ENCODE measurements at regions not wholly inside any gene's neighbourhood (a gene's known extent, or its start where the extent isn't known, plus 50 kb on each side); places are given as distances from the start of the nearest gene placed in this dataset.
"Not testable (repeated sequence)": the region's sequence is repeated elsewhere in the genome, so short reads cannot be mapped to it uniquely, and the experiment has no call there.

DNA sequence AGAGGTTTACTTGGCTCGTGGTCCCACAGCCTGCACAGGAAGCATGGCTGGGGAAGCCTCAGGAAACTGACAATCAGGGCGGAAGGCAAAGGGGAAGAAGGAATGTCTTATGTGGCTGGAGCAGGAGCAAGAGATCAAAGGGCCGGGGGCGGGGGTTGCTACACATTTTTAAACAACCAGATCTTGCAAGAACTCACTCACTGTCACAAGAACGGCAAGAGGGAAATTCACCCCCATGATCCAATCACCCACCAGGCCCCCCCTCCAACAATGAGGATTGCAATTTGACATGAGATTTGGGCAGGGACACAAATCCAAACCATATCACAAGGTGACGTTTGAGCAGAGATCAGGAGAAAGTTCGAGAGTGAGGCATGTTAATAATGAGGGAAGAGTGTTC, 163.7 kb upstream of the RPH3A start:
- H3K27me3 ChIP-seq (ENCODE audit: control insufficient read depth, insufficient read depth, low read length) = no peaks in the 10 kb centered on the region
- no peak overlapping the region for H3K4me3 ChIP-seq (replicated peaks in 1 of 4; ENCODE audit: control extremely low read depth in 1 of 4, insufficient read depth in 1 of 4, low read depth in 3 of 4, low read length in 4 of 4)
- H2AFZ ChIP-seq (ENCODE audit: low read length) = no peak overlapping the region
- no peaks in the 10 kb centered on the region for H3K79me2 ChIP-seq (ENCODE audit: control insufficient read depth, insufficient read depth, low read length)
- no peaks in the 10 kb centered on the region for H3K9me3 ChIP-seq (ENCODE audit: control insufficient read depth, insufficient read depth, low read depth, low read length)
- no peaks in the 10 kb centered on the region for H3K4me1 ChIP-seq (ENCODE audit: control insufficient read depth, extremely low read depth, insufficient read depth, low read length)
- H3K9ac ChIP-seq (ENCODE audit: insufficient read depth, low read length) = no peak overlapping the region
- H3K27ac ChIP-seq (ENCODE audit: insufficient read depth, low read length) = no peak overlapping the region
- no peak overlapping the region for H3K4me2 ChIP-seq (ENCODE audit: extremely low read depth, insufficient read depth, low read length)
- no peaks in the 10 kb centered on the region for H4K20me1 ChIP-seq (ENCODE audit: control insufficient read depth, extremely low read depth, insufficient read depth, low read length)
- H3K36me3 ChIP-seq (ENCODE audit: control insufficient read depth, insufficient read depth, low read length) = no peaks in the 10 kb centered on the region
- no peak for DNase-seq (ENCODE audit: low read depth in 2 of 2)
- no peak for TF ChIP-seq EZH2 (IDR thresholded peaks at IDR 0.05; ENCODE audit: low read length, missing control alignments)
- TF ChIP-seq, protein P1, sequence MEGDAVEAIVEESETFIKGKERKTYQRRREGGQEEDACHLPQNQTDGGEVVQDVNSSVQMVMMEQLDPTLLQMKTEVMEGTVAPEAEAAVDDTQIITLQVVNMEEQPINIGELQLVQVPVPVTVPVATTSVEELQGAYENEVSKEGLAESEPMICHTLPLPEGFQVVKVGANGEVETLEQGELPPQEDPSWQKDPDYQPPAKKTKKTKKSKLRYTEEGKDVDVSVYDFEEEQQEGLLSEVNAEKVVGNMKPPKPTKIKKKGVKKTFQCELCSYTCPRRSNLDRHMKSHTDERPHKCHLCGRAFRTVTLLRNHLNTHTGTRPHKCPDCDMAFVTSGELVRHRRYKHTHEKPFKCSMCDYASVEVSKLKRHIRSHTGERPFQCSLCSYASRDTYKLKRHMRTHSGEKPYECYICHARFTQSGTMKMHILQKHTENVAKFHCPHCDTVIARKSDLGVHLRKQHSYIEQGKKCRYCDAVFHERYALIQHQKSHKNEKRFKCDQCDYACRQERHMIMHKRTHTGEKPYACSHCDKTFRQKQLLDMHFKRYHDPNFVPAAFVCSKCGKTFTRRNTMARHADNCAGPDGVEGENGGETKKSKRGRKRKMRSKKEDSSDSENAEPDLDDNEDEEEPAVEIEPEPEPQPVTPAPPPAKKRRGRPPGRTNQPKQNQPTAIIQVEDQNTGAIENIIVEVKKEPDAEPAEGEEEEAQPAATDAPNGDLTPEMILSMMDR (conservative IDR thresholded peaks at IDR 0.05 in 1 of 2, IDR thresholded peaks at IDR 0.05 in 1 of 2; ENCODE audit: low read depth in 1 of 2, low read length in 2 of 2) = no peak

DNA sequence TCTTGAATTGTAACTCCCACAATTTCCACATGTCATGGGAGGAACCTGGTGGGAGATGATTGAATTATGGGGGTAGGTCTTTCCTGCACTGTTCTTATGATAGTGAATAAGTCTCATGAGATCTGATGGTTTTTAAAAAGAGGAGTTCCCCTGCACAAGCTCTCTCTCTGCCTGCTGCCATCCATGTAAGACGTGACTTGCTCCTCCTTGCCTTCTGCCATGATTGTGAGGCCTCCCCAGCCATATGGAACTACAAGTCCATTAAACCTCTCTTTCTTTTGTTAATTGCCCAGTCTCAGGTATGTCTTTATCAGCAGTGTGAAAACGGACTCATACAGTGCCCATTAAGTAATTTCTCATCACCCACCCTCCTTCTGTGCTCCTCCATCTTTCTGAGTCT, 159.6 kb upstream of the RPH3A start:
- not testable (repeated sequence) for H3K27me3 ChIP-seq (ENCODE audit: control insufficient read depth, insufficient read depth, low read length); H4K20me1 ChIP-seq (ENCODE audit: control insufficient read depth, extremely low read depth, insufficient read depth, low read length); H3K4me1 ChIP-seq (ENCODE audit: control insufficient read depth, extremely low read depth, insufficient read depth, low read length); H3K36me3 ChIP-seq (ENCODE audit: control insufficient read depth, insufficient read depth, low read length); DNase-seq (ENCODE audit: low read depth in 2 of 2); H3K4me2 ChIP-seq (ENCODE audit: extremely low read depth, insufficient read depth, low read length); H3K4me3 ChIP-seq (replicated peaks in 1 of 4; ENCODE audit: control extremely low read depth in 1 of 4, insufficient read depth in 1 of 4, low read depth in 3 of 4, low read length in 4 of 4); H3K9me3 ChIP-seq (ENCODE audit: control insufficient read depth, insufficient read depth, low read depth, low read length); H3K9ac ChIP-seq (ENCODE audit: insufficient read depth, low read length); H2AFZ ChIP-seq (ENCODE audit: low read length); H3K79me2 ChIP-seq (ENCODE audit: control insufficient read depth, insufficient read depth, low read length); H3K27ac ChIP-seq (ENCODE audit: insufficient read depth, low read length)

DNA sequence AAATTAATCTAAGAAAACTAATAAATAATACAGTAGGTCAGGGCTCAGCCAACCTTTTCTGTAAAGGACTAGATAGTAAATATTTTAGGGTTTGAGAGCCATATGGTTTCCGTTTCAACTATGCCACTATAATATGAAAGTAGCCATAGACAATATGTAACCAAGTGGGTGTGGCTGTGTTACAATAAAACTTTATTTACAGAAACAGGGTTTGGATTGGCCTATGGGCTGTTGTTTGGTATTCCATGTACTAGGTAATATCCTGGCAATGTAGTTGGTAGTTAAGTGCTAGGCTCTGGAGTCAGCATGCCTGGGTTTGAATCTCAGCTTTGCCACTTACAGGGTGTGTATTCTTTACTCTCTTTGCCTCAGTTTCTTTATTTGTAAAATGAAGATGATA, 156.5 kb upstream of the RPH3A start:
- no peak overlapping the region for H3K4me2 ChIP-seq (ENCODE audit: extremely low read depth, insufficient read depth, low read length)
- H3K27ac ChIP-seq (ENCODE audit: insufficient read depth, low read length) = no peak overlapping the region
- no peaks in the 10 kb centered on the region for H3K4me1 ChIP-seq (ENCODE audit: control insufficient read depth, extremely low read depth, insufficient read depth, low read length)
- H3K79me2 ChIP-seq (ENCODE audit: control insufficient read depth, insufficient read depth, low read length) = no peaks in the 10 kb centered on the region
- DNase-seq (ENCODE audit: low read depth in 2 of 2) = no peak
- no peaks in the 10 kb centered on the region for H3K9me3 ChIP-seq (ENCODE audit: control insufficient read depth, insufficient read depth, low read depth, low read length)
- TF ChIP-seq, protein P1 (conservative IDR thresholded peaks at IDR 0.05 in 1 of 2, IDR thresholded peaks at IDR 0.05 in 1 of 2; ENCODE audit: low read depth in 1 of 2, low read length in 2 of 2) = no peak
- TF ChIP-seq EZH2 (IDR thresholded peaks at IDR 0.05; ENCODE audit: low read length, missing control alignments) = no peak
- no peak overlapping the region for H3K4me3 ChIP-seq (replicated peaks in 1 of 4; ENCODE audit: control extremely low read depth in 1 of 4, insufficient read depth in 1 of 4, low read depth in 3 of 4, low read length in 4 of 4)
- no peaks in the 10 kb centered on the region for H4K20me1 ChIP-seq (ENCODE audit: control insufficient read depth, extremely low read depth, insufficient read depth, low read length)
- H3K36me3 ChIP-seq (ENCODE audit: control insufficient read depth, insufficient read depth, low read length) = no peaks in the 10 kb centered on the region
- H3K9ac ChIP-seq (ENCODE audit: insufficient read depth, low read length) = no peak overlapping the region
- H3K27me3 ChIP-seq (ENCODE audit: control insufficient read depth, insufficient read depth, low read length) = no peaks in the 10 kb centered on the region
- no peak overlapping the region for H2AFZ ChIP-seq (ENCODE audit: low read length)

DNA sequence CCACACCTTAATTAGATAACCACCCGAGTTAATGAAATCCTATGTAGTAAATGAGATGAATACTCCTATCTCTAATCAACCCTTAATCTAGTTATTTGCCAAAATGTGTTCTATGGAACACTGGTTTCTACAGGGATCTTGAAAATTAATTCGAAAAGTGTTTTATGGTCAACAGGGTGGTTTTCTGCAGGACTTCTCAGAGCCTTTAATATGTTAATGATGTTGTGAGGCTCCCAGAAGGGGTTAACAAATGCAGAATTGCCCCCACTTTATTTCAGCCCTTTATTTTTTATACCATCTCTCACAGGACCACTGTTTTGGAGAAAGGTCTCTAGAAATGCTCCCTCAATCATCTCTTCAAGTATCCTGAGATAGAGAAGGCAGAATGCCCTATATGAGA, 153.1 kb upstream of the RPH3A start:
- Histone ChIP-seq H3K36me3 (ENCODE audit: control insufficient read depth, insufficient read depth, low read length) (no peaks in the 10 kb centered on the region), H3K4me2 (ENCODE audit: extremely low read depth, insufficient read depth, low read length) (no peak overlapping the region), H2AFZ (ENCODE audit: low read length) (no peak overlapping the region), H3K9me3 (ENCODE audit: control insufficient read depth, insufficient read depth, low read depth, low read length) (no peaks in the 10 kb centered on the region), H3K79me2 (ENCODE audit: control insufficient read depth, insufficient read depth, low read length) (no peaks in the 10 kb centered on the region), H3K4me3 (replicated peaks in 1 of 4; ENCODE audit: control extremely low read depth in 1 of 4, insufficient read depth in 1 of 4, low read depth in 3 of 4, low read length in 4 of 4) (no peak overlapping the region), H4K20me1 (ENCODE audit: control insufficient read depth, extremely low read depth, insufficient read depth, low read length) (no peaks in the 10 kb centered on the region), H3K4me1 (ENCODE audit: control insufficient read depth, extremely low read depth, insufficient read depth, low read length) (no peaks in the 10 kb centered on the region), H3K27me3 (ENCODE audit: control insufficient read depth, insufficient read depth, low read length) (no peaks in the 10 kb centered on the region), H3K27ac (ENCODE audit: insufficient read depth, low read length) (no peak overlapping the region), H3K9ac (ENCODE audit: insufficient read depth, low read length) (no peak overlapping the region)
- TF ChIP-seq, protein P1 (conservative IDR thresholded peaks at IDR 0.05 in 1 of 2, IDR thresholded peaks at IDR 0.05 in 1 of 2; ENCODE audit: low read depth in 1 of 2, low read length in 2 of 2) = no peak
- no peak for TF ChIP-seq EZH2 (IDR thresholded peaks at IDR 0.05; ENCODE audit: low read length, missing control alignments)
- DNase-seq (ENCODE audit: low read depth in 2 of 2) = no peak
